Effector memory CD8-positive, alpha-beta T cell (primary cell): ENCODE measurements at regions not wholly inside any gene's neighbourhood (a gene's known extent, or its start where the extent isn't known, plus 50 kb on each side); places are given as distances from the start of the nearest gene placed in this dataset.

Experiments used
- ATAC-seq: fragments of 150-1000 bp; cut with Tn5 transposase; replicated peaks from 2 replicates; pipeline ENCODE4 v1.10.0; 2021; ENCODE audit warnings: mild to moderate bottlenecking, moderate library complexity
- DNase-seq, 3 experiments: peaks; one replicate each; pipeline ENCODE4 v3.0.0; 2021
- H3K27ac Mint-ChIP-seq, 2 donors: one replicate each; pipeline ENCODE4 v1.8.0; 2022; ENCODE audit warnings: mild to moderate bottlenecking in 2 of 2, mixed read lengths in 2 of 2, moderate library complexity in 2 of 2
- H3K27me3 Mint-ChIP-seq, 2 donors: one replicate each; pipeline ENCODE4 v1.8.0; 2022; ENCODE audit warnings: mixed read lengths in 2 of 2
- H3K36me3 Mint-ChIP-seq: one replicate; pipeline ENCODE4 v1.8.0; 2022; ENCODE audit warnings: mild to moderate bottlenecking, moderate library complexity, mixed read lengths; ENCODE audit not compliant: insufficient read depth
- H3K4me1 Mint-ChIP-seq, 2 donors: one replicate each; pipeline ENCODE4 v1.8.0; 2022; ENCODE audit warnings: low read depth in 2 of 2, mixed read lengths in 2 of 2
- H3K4me3 Mint-ChIP-seq, 2 donors: one replicate each; pipeline ENCODE4 v1.8.0; 2022; ENCODE audit warnings: mild to moderate bottlenecking in 2 of 2, mixed read lengths in 2 of 2, moderate library complexity in 2 of 2
- H3K9me3 Mint-ChIP-seq, 2 donors: one replicate each; pipeline ENCODE4 v1.8.0; 2022; ENCODE audit warnings: mixed read lengths in 2 of 2

DNA sequence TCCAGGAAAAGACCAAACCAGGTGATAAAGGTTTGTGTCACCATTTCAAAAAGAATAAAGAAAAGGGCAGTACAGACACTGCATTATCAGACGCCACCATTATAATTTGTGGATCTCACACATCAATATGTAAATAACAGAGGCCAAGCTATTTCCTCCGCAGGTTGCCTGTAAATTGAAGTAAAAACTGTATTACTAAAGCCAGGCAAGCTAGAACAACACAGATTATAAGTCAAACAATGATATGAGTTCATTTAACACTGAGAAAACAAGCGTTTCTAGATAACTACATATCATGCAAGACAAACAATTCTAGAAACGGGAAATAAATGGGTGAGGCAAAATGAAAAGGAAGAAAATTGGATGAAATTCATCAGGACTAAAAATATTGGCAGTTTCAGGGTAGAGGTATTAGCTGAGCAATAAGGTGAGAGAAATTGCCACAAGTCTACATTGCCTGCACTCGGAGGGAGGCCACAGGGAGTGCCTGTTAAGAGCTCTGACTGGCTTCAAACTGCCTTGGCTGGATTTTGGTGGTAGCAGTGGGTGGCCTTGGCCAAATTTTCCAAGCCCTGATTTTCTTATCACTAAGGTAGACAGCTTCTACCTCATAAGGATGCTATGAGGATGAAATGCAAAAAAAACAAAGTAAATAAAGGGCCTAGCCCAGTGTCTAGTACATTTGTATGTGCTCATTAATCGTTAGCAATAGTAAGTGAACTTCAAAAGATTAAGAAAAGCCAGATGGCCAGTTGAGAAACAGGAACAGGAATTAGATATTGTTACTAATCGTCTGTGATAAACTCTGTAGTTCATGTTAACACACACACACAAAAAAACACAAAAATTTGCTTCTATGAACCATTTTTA, 240.0 kb upstream of the NFE2L3 start:
- no peak for DNase-seq
- H3K27ac Mint-ChIP-seq, result no peak overlapping the region
- peaks cover 21 to 47% of the 10 kb centered on the region in 2 donors for H3K27me3 Mint-ChIP-seq
- peaks cover 0 to 3% of the 10 kb centered on the region in 2 donors for H3K4me1 Mint-ChIP-seq
- H3K4me3 Mint-ChIP-seq, result no peak overlapping the region
- no peaks in the 10 kb centered on the region for H3K9me3 Mint-ChIP-seq
- no peaks in the 10 kb centered on the region for H3K36me3 Mint-ChIP-seq
- no peak for ATAC-seq

- Mint-ChIP-seq H3K27me3 (peaks cover 23 to 48% of the 10 kb centered on the region in 2 donors), H3K36me3 (no peaks in the 10 kb centered on the region)
Observed at GRCh38 chr7:25913598-25914224, 238.3 kb upstream of the NFE2L3 start.

GRCh38 chr7:25918731-25919130, 233.3 kb upstream of the NFE2L3 start:
- Mint-ChIP-seq H3K27me3 (peaks cover 56 to 80% of the 10 kb centered on the region in 2 donors), H3K4me3 (no peak overlapping the region), H3K9me3 (peaks cover 2 to 7% of the 10 kb centered on the region in 2 donors), H3K4me1 (peaks cover 0 to 2% of the 10 kb centered on the region in 2 donors), H3K27ac (no peak overlapping the region), H3K36me3 (no peaks in the 10 kb centered on the region)
- ATAC-seq, result no peak
- DNase-seq, result no peak

More at GRCh38 chr7:25913598-25914224, 238.3 kb upstream of the NFE2L3 start:
- Mint-ChIP-seq H3K9me3 (peaks cover 2 to 7% of the 10 kb centered on the region in 2 donors), H3K4me1 (peaks cover 0 to 3% of the 10 kb centered on the region in 2 donors), H3K4me3 (no peak overlapping the region), H3K27ac (no peak overlapping the region)
- DNase-seq (peak in 2 of 3 experiments; percentile 12 to 15), ATAC-seq (peak; percentile 77)

GRCh38 chr7:25922296-25922695, 229.7 kb upstream of the NFE2L3 start:
- Mint-ChIP-seq H3K9me3 (peaks cover 2 to 7% of the 10 kb centered on the region in 2 donors), H3K4me3 (no peak overlapping the region), H3K4me1 (no peaks in the 10 kb centered on the region), H3K27me3 (peaks cover 50 to 58% of the 10 kb centered on the region in 2 donors), H3K36me3 (no peaks in the 10 kb centered on the region), H3K27ac (no peak overlapping the region)
- ATAC-seq (no peak), DNase-seq (no peak)

GRCh38 chr7:25923741-25924460, 228.1 kb upstream of the NFE2L3 start:
- peaks cover 53 to 61% of the 10 kb centered on the region in 2 donors for H3K27me3 Mint-ChIP-seq
- H3K27ac Mint-ChIP-seq, result no peak overlapping the region
- ATAC-seq (no peak), DNase-seq (no peak)
- no peaks in the 10 kb centered on the region for H3K9me3 Mint-ChIP-seq
- no peaks in the 10 kb centered on the region for H3K4me1 Mint-ChIP-seq
- H3K4me3 Mint-ChIP-seq, result no peak overlapping the region
- no peaks in the 10 kb centered on the region for H3K36me3 Mint-ChIP-seq

- H3K4me3 Mint-ChIP-seq, result no peak overlapping the region
- peaks cover 54 to 65% of the 10 kb centered on the region in 2 donors for H3K27me3 Mint-ChIP-seq
- no peaks in the 10 kb centered on the region for H3K36me3 Mint-ChIP-seq
- no peak for DNase-seq
- H3K9me3 Mint-ChIP-seq, result no peaks in the 10 kb centered on the region
- H3K27ac Mint-ChIP-seq, result no peak overlapping the region
- ATAC-seq, result no peak
- no peaks in the 10 kb centered on the region for H3K4me1 Mint-ChIP-seq
Observed at GRCh38 chr7:25926009-25926408, 226.0 kb upstream of the NFE2L3 start.

- Mint-ChIP-seq H3K4me3 (no peak overlapping the region), H3K9me3 (no peaks in the 10 kb centered on the region), H3K4me1 (no peaks in the 10 kb centered on the region), H3K27ac (no peak overlapping the region), H3K36me3 (no peaks in the 10 kb centered on the region), H3K27me3 (peaks cover 51 to 65% of the 10 kb centered on the region in 2 donors)
- ATAC-seq (no peak), DNase-seq (no peak)
Observed at GRCh38 chr7:25926451-25926850, 225.5 kb upstream of the NFE2L3 start.

- no peak for DNase-seq
- no peak overlapping the region for H3K4me3 Mint-ChIP-seq
- H3K9me3 Mint-ChIP-seq, result no peaks in the 10 kb centered on the region
- ATAC-seq, result no peak
- no peaks in the 10 kb centered on the region for H3K4me1 Mint-ChIP-seq
- no peaks in the 10 kb centered on the region for H3K36me3 Mint-ChIP-seq
- H3K27ac Mint-ChIP-seq, result no peak overlapping the region
- H3K27me3 Mint-ChIP-seq, result peaks cover 48 to 59% of the 10 kb centered on the region in 2 donors
Observed at GRCh38 chr7:25926891-25927625, 224.9 kb upstream of the NFE2L3 start.

GRCh38 chr7:25927626-25927978, 224.4 kb upstream of the NFE2L3 start:
- Mint-ChIP-seq H3K27me3 (peaks cover 48 to 59% of the 10 kb centered on the region in 2 donors), H3K27ac (no peak overlapping the region), H3K4me1 (no peaks in the 10 kb centered on the region), H3K36me3 (no peaks in the 10 kb centered on the region), H3K9me3 (no peaks in the 10 kb centered on the region), H3K4me3 (no peak overlapping the region)
- DNase-seq (no peak), ATAC-seq (no peak)

DNA sequence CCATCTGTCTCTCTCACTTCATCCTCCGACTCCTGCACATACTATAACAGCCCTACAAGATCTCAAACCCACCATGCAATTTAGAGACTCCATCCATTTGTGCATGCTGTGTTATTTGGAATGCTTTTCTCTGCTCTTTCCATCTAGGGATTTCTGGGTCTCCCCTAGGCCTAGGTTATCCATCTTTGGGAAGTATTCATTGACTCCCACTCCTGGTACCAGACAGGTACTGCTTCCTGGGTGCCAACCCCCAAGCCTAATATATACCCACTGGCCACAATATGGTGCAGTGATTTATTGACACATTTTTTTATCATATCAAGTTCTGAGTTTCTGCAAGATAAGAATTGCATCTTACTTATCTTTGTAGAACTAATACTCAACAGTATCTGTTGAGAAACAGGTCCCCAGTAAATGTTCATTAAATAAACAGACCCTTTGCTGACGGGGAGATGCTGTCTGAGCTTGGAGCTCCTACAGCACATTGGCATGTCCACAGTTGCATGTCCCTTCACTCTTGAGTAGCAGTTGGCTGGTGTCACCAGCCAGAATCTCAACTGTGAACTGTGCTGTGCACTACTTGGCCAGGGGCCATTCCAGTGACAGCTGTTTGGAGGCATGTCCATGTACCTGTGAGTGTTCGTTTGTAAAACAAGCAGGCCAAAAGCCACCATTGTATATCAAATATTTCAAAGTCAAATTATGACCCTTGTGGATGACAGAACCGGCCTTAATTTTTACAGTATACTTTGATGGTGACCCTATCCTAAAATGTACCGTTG, 223.3 kb upstream of the NFE2L3 start:
- H3K4me1 Mint-ChIP-seq, result no peaks in the 10 kb centered on the region
- no peak overlapping the region for H3K4me3 Mint-ChIP-seq
- no peak for DNase-seq
- no peak for ATAC-seq
- peaks cover 0 to 10% of the 10 kb centered on the region in 2 donors for H3K9me3 Mint-ChIP-seq
- H3K27me3 Mint-ChIP-seq, result peaks cover 53 to 59% of the 10 kb centered on the region in 2 donors
- no peaks in the 10 kb centered on the region for H3K36me3 Mint-ChIP-seq
- no peak overlapping the region for H3K27ac Mint-ChIP-seq

DNA sequence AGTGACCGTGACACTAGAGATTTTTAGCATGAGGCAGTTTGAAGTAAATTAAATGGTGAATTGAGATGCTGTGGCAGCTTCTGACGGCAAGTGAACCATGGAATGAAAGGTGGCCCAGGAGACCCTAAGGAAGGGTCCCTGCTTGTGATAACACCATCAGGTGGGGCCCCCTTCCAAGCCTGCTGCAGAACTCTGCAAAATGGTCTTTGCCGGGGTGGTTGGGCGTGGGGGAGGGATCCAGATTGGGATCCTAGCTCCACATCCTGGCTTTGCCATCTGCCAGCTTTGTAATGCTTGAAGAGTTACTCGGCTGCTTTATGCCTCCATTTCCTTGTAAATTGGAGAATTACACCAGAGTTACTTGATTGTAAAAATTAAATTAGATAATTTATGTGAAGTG, 222.6 kb upstream of the NFE2L3 start:
- peaks cover 60 to 63% of the 10 kb centered on the region in 2 donors for H3K27me3 Mint-ChIP-seq
- no peak overlapping the region for H3K4me3 Mint-ChIP-seq
- no peaks in the 10 kb centered on the region for H3K4me1 Mint-ChIP-seq
- H3K9me3 Mint-ChIP-seq, result peaks cover 6 to 17% of the 10 kb centered on the region in 2 donors
- DNase-seq (no peak), ATAC-seq (no peak)
- no peaks in the 10 kb centered on the region for H3K36me3 Mint-ChIP-seq
- no peak overlapping the region for H3K27ac Mint-ChIP-seq

- no peak for DNase-seq
- Mint-ChIP-seq H3K27ac (no peak overlapping the region), H3K36me3 (no peaks in the 10 kb centered on the region), H3K9me3 (peaks cover 8 to 26% of the 10 kb centered on the region in 2 donors), H3K4me3 (no peak overlapping the region), H3K4me1 (no peaks in the 10 kb centered on the region), H3K27me3 (peaks cover 71 to 74% of the 10 kb centered on the region in 2 donors)
- ATAC-seq, result no peak
Observed at GRCh38 chr7:25930492-25931048, 221.4 kb upstream of the NFE2L3 start.
